Heart left ventricle (tissue), 16 donors: ENCODE measurements at regions not wholly inside any gene's neighbourhood (a gene's known extent, or its start where the extent isn't known, plus 50 kb on each side); places are given as distances from the start of the nearest gene placed in this dataset.

Experiments
- ATAC-seq, 4 donors: fragments of 200-7000 bp; cut with Tn5 transposase; one replicate each; pipeline ENCODE4 v1.9.1; 2020 to 2022; ENCODE audit warnings: moderate library complexity in 4 of 4, mild to moderate bottlenecking in 3 of 4, moderate number of reproducible peaks in 1 of 4
- DNase-seq, 5 donors: peaks; one replicate each; pipeline ENCODE4 v3.0.0-alpha.2; 2020
- H3K27ac ChIP-seq, 12 donors: fragments of 200-600 bp; sonication (generic) in 4 of 12; one replicate each; pipeline versions ENCODE4 v1.5.0 to v1.8.0; 2016 to 2022; ENCODE audit warnings: mild to moderate bottlenecking in 2 of 12
- H3K27me3 ChIP-seq, 9 donors: fragments of 200-600 bp; sonication (generic) in 2 of 9; one replicate each; pipeline versions ENCODE4 v1.5.1 to v1.8.0; 2016 to 2022; ENCODE audit warnings: mild to moderate bottlenecking in 3 of 9
- H3K36me3 ChIP-seq, 9 donors: fragments of 200-600 bp; sonication (generic) in 2 of 9; one replicate each; pipeline versions ENCODE4 v1.5.0 to v1.8.0; 2018 to 2022; ENCODE audit warnings: mild to moderate bottlenecking in 2 of 9
- H3K4me1 ChIP-seq, 12 donors: fragments of 200-600 bp; sonication (generic) in 4 of 12; one replicate each; pipeline versions ENCODE4 v1.5.0 to v1.8.0; 2016 to 2022; ENCODE audit warnings: mild to moderate bottlenecking in 3 of 12
- H3K4me3 ChIP-seq, 12 donors: fragments of 200-600 bp; sonication (generic) in 4 of 12; one replicate each; pipeline versions ENCODE4 v1.5.0 to v1.8.0; 2017 to 2022; ENCODE audit warnings: mild to moderate bottlenecking in 9 of 12, moderate library complexity in 4 of 12
- H3K9me3 ChIP-seq, 12 donors: fragments of 200-600 bp; sonication (generic) in 4 of 12; one replicate each; pipeline versions ENCODE4 v1.5.0 to v1.8.0; 2016 to 2022; ENCODE audit warnings: mild to moderate bottlenecking in 1 of 12
- POLR2A ChIP-seq, 2 donors: fragments of 450-650 bp; IDR thresholded peaks; one replicate each; pipeline ENCODE4 v1.6.1; 2017; ENCODE audit warnings: antibody characterized with exemption in 2 of 2, mild to moderate bottlenecking in 2 of 2, moderate library complexity in 2 of 2
- WGBS, 4 donors: extraction: QIAGEN DNeasy Blood & Tissue Kit in 2 of 4; methylation state at CpG; one replicate each; pipeline versions ENCODE4 v1.1.5 to v1.1.7; 2013 to 2018; 5-methylcytosine and 5-hydroxymethylcytosine counted together
- intact Hi-C, 10 donors: fragments of 100-400 bp; cut with DNase I; formaldehyde crosslinking; loops; one replicate each; pipeline versions ENCODE4 v1.11.1 to v1.14.2; 2022
- TF ChIP-seq, protein P1 (sequence below), 12 donors: fragments of 200-600 bp; sonication (generic) in 4 of 12; IDR thresholded peaks; one replicate each; pipeline versions ENCODE4 v1.5.0 to v1.8.0; 2018 to 2022; ENCODE audit warnings: antibody characterized with exemption in 12 of 12, mild to moderate bottlenecking in 5 of 12
- donor health status: ischemic (EF 13 %, LVEDD 7.1; RV severe dilation, severe dysfunction).
- donor health status: healthy with polysubstance abuse.
- donor health status: DM: no; HTN: yes; CAD: no.
- donor health status: DM: no; HTN: no; CAD: no.
- donor health status: ischemic (EF 25% LVEDD 6.9; RV normal size, moderate dysfunction).
- donor health status: ischemic (EF 25% LVEDD 5.7; RV mildly dilated, moderate dysfunction).
- donor health status: healthy.
- donor health status: DM: yes; HTN: yes; CAD: no.
- donor health status: ischemic (EF 35%, LVEDD 5.7; RV mildly dilated, moderate dysfunction).
- donor health status: nonischemic (EF 11% LVEDD 7.7; RV severe dilation, severe dysfunction).
- donor health status: DM: yes; HTN: yes; CAD: no.
- donor health status: PGD.
- donor health status: ischemic (EF 29% LVEDD 5.4; RV normal size, mild dysfunction).
- donor health status: nonischemic (EF 23%, LVEDD 6.1; RV moderate dilation, normal function).

DNA sequence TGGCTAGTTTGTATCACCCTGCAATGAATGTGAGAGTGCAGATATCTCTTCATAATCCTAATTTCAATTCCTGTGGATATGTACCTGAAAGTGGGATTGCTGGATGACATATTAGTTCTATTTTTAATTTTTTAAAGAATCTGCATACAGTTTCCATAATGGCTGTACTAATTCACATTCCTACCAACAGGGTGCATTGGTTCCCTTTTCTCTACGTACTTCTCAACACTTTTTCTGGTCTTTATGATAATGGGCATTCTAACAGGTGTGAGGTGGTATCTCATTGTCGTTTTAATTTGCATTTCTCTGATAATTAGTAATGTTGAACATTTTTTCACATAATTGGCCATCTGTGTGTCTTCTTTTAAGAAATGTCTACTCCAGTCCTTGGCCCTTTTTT lies 927.5 kb downstream of the DTWD2 start:
- no peak for TF ChIP-seq POLR2A (IDR thresholded peaks at IDR 0.05)
- TF ChIP-seq, protein P1, sequence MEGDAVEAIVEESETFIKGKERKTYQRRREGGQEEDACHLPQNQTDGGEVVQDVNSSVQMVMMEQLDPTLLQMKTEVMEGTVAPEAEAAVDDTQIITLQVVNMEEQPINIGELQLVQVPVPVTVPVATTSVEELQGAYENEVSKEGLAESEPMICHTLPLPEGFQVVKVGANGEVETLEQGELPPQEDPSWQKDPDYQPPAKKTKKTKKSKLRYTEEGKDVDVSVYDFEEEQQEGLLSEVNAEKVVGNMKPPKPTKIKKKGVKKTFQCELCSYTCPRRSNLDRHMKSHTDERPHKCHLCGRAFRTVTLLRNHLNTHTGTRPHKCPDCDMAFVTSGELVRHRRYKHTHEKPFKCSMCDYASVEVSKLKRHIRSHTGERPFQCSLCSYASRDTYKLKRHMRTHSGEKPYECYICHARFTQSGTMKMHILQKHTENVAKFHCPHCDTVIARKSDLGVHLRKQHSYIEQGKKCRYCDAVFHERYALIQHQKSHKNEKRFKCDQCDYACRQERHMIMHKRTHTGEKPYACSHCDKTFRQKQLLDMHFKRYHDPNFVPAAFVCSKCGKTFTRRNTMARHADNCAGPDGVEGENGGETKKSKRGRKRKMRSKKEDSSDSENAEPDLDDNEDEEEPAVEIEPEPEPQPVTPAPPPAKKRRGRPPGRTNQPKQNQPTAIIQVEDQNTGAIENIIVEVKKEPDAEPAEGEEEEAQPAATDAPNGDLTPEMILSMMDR (IDR thresholded peaks at IDR 0.05) = no peak
- DNase-seq = no peak
- 61 to 80% (median 72%) methylated on average over 2 of the region's 2 CpGs for WGBS, 4 donors

GRCh38 chr5:118052503-118052902 lies 935.8 kb downstream of the DTWD2 start:
- H3K36me3 ChIP-seq = no peaks in the 10 kb centered on the region
- no peak overlapping the region for H3K27ac ChIP-seq
- ATAC-seq (no peak), DNase-seq (no peak)
- intact Hi-C loops = no loop called here
- no peak for TF ChIP-seq POLR2A (IDR thresholded peaks at IDR 0.05)
- no peaks in the 10 kb centered on the region for H3K4me1 ChIP-seq
- H3K9me3 ChIP-seq = peaks cover 0 to 19% (median 2%) of the 10 kb centered on the region in 12 donors
- H3K27me3 ChIP-seq = no peaks in the 10 kb centered on the region
- no peak overlapping the region for H3K4me3 ChIP-seq

More for the DNA sequence above, 927.5 kb downstream of the DTWD2 start:
- intact Hi-C loops = no loop called here
- Histone ChIP-seq H3K4me3 (no peak overlapping the region), H3K4me1 (no peaks in the 10 kb centered on the region), H3K36me3 (no peaks in the 10 kb centered on the region), H3K9me3 (peaks cover 0 to 8% (median 0%) of the 10 kb centered on the region in 12 donors), H3K27me3 (no peaks in the 10 kb centered on the region), H3K27ac (no peak overlapping the region)
- ATAC-seq = no peak

GRCh38 chr5:118044169-118044568 lies 944.2 kb downstream of the DTWD2 start:
- H3K27ac ChIP-seq = no peak overlapping the region
- no peak overlapping the region for H3K4me3 ChIP-seq
- no peaks in the 10 kb centered on the region for H3K36me3 ChIP-seq
- peaks cover 0 to 7% (median 0%) of the 10 kb centered on the region in 12 donors for H3K9me3 ChIP-seq
- no peaks in the 10 kb centered on the region for H3K4me1 ChIP-seq
- DNase-seq = no peak
- TF ChIP-seq POLR2A (IDR thresholded peaks at IDR 0.05) = no peak
- TF ChIP-seq, protein P1 (IDR thresholded peaks at IDR 0.05) = no peak
- WGBS, 4 donors = 80 to 87% (median 85%) methylated on average over 4 of the region's 4 CpGs
- intact Hi-C loops = no loop called here
- H3K27me3 ChIP-seq = no peaks in the 10 kb centered on the region
- no peak for ATAC-seq

DNA sequence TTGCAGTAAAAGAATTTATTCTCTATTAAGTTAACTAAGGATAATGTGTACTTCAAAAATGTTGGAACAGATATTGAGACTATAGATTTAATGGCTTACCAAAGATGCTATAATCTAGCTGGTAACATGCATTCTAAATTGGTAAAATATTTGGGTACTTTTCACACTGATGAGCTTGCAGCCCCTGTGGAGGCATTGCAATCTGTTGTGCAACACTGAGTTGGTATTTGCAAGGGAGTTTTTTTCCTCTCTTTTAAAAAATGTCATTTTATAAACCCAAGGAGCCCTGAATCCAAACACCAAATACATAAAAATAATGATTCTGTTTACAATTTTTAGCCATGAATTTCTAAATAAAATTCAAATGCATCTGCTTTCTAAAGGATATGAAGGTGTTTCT lies 944.8 kb downstream of the DTWD2 start:
- intact Hi-C loops = no loop called here
- ATAC-seq = no peak
- TF ChIP-seq, protein P1 (IDR thresholded peaks at IDR 0.05) = no peak
- TF ChIP-seq POLR2A (IDR thresholded peaks at IDR 0.05) = no peak
- H3K36me3 ChIP-seq = no peaks in the 10 kb centered on the region
- H3K4me3 ChIP-seq = no peak overlapping the region
- no peak overlapping the region for H3K27ac ChIP-seq
- H3K9me3 ChIP-seq = peaks cover 0 to 7% (median 0%) of the 10 kb centered on the region in 12 donors
- no peaks in the 10 kb centered on the region for H3K27me3 ChIP-seq
- DNase-seq = no peak
- H3K4me1 ChIP-seq = no peaks in the 10 kb centered on the region

DNA sequence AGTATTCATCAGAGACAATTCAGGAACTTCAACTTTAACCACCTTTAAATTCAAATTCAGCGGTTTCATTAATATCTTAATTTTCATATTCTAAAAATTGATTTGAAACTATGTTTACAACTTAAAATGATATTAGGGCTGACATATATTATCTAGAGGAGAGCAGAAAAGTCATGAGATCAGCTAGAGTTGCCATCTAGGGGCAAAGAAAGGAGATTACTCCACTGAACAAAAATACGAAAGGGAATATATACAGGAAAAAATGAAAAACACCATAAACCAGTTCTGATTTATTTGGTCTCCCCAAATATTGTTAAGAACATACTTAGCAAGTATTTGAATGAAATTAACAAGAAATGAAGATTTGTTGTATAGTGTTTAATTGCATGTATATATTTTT lies 946.3 kb downstream of the DTWD2 start:
- Histone ChIP-seq H3K27ac (no peak overlapping the region), H3K27me3 (no peaks in the 10 kb centered on the region), H3K9me3 (no peaks in the 10 kb centered on the region), H3K4me3 (no peak overlapping the region), H3K36me3 (no peaks in the 10 kb centered on the region), H3K4me1 (no peaks in the 10 kb centered on the region)
- no peak for ATAC-seq
- TF ChIP-seq, protein P1 (IDR thresholded peaks at IDR 0.05) = peak in 4 of 12 donors; percentile 9 to 29 (median 16)
- no peak for TF ChIP-seq POLR2A (IDR thresholded peaks at IDR 0.05)
- 68 to 86% (median 75%) methylated on average over 2 of the region's 2 CpGs for WGBS, 4 donors
- intact Hi-C loops = no loop called here
- DNase-seq = no peak
